HCT116 (cell line): ENCODE measurements at regions not wholly inside any gene's neighbourhood (a gene's known extent, or its start where the extent isn't known, plus 50 kb on each side); places are given as distances from the start of the nearest gene placed in this dataset.

Source experiments
- ATAC-seq: fragments of 200-7000 bp; cut with Tn5 transposase; 2 replicates; pipeline ENCODE4 v1.9.1; 2020; ENCODE audit warnings: mild to moderate bottlenecking, moderate library complexity
- BruUV-seq: library from RNA; stranded (reverse); fragments of 400-500 nt; replicated peaks from 2 replicates; lab custom pipeline; 2021; lab: Mats Ljungman, UMichigan
- CTCF ChIA-PET: fragments of 300-600 bp; sonication (Branson Sonifier 250); formaldehyde crosslinking; loops from one replicate; lab custom pipeline; 2021; ENCODE audit warnings: antibody characterized with exemption; lab: Charles Lee
- POLR2A ChIA-PET: fragments of 300-600, 350-600 bp; sonication (Branson Sonifier 250); formaldehyde crosslinking; loops from one replicate; lab custom pipeline; 2021; ENCODE audit warnings: antibody characterized with exemption; lab: Charles Lee
- RAD21 ChIA-PET, 2 experiments: fragments of 300-600 bp; sonication (Branson Sonifier 250); formaldehyde crosslinking; loops; one replicate each; lab custom pipeline; 2023; ENCODE audit warnings: low total read pairs in 2 of 2; ENCODE audit not compliant: uncharacterized antibody in 2 of 2, unreplicated experiment in 2 of 2, low non-redundant PET in 1 of 2; lab: Charles Lee
- DNase-seq: peaks from one replicate; pipeline ENCODE4 v3.0.0-alpha.2; 2010; ENCODE audit warnings: low read depth, low spot score
- H2AFZ ChIP-seq: fragments of 200-600 bp; shearing (Covaris generic), sonication (generic); 2 replicates; pipeline ENCODE4 v1.6.1; 2017; ENCODE audit warnings: low read depth, mixed run types, mixed read lengths, antibody characterized with exemption, low read length; ENCODE audit not compliant: poor library complexity, severe bottlenecking
- H3K27ac ChIP-seq: 2 replicates; pipeline ENCODE4 v1.5.1; 2012; ENCODE audit warnings: low read depth, low read length
- H3K27me3 ChIP-seq: fragments of 200-600 bp; sonication (generic); 2 replicates; pipeline ENCODE4 v1.6.1; 2016; ENCODE audit warnings: mixed run types, low read length, mixed read lengths; ENCODE audit not compliant: insufficient read depth
- H3K36me3 ChIP-seq, 2 experiments: fragments of 200-500 bp in 1 of 2; fragments of 200-600 bp in 1 of 2; sonication (Bioruptor generic) in 1 of 2; sonication (generic) in 1 of 2; 2 replicates each; pipeline versions ENCODE4 v1.5.1 to v1.6.1; 2014 to 2016; ENCODE audit warnings: low read length in 2 of 2, inconsistent platforms in 1 of 2, mixed read lengths in 1 of 2, mixed run types in 1 of 2; ENCODE audit not compliant: insufficient read depth in 2 of 2, control insufficient read depth in 1 of 2
- H3K4me1 ChIP-seq, 2 experiments: fragments of 200-600 bp in 1 of 2; sonication (generic) in 1 of 2; 2 replicates each; pipeline versions ENCODE4 v1.5.1 to v1.6.1; 2012 to 2017; ENCODE audit warnings: low read length in 2 of 2, inconsistent platforms in 1 of 2, mild to moderate bottlenecking in 1 of 2, mixed read lengths in 1 of 2, mixed run types in 1 of 2, moderate library complexity in 1 of 2; ENCODE audit not compliant: insufficient read depth in 2 of 2, control insufficient read depth in 1 of 2
- H3K4me2 ChIP-seq: fragments of 200-600 bp; sonication (generic); 2 replicates; pipeline ENCODE4 v1.6.1; 2017; ENCODE audit warnings: mixed run types, low read length, mixed read lengths
- H3K4me3 ChIP-seq, 2 experiments: fragments of 200-600 bp in 1 of 2; sonication (generic) in 1 of 2; replicated peaks in 1 of 2; 2 replicates each; pipeline ENCODE4 v1.5.1; 2011 to 2016; ENCODE audit warnings: low read length in 2 of 2, control low read depth in 1 of 2, low read depth in 1 of 2, mild to moderate bottlenecking in 1 of 2, mixed read lengths in 1 of 2, mixed run types in 1 of 2
- H3K79me2 ChIP-seq: fragments of 200-600 bp; sonication (generic); 2 replicates; pipeline ENCODE4 v1.6.1; 2017; ENCODE audit warnings: mild to moderate bottlenecking, mixed run types, low read length, moderate library complexity, mixed read lengths; ENCODE audit not compliant: insufficient read depth
- H3K9ac ChIP-seq: fragments of 200-600 bp; sonication (generic); 2 replicates; pipeline ENCODE4 v1.6.1; 2016; ENCODE audit warnings: low read length, mixed read lengths
- H3K9me2 ChIP-seq: fragments of 200-600 bp; sonication (generic), shearing (Covaris generic); 2 replicates; pipeline ENCODE4 v1.6.1; 2017; ENCODE audit warnings: mixed run types, mild to moderate bottlenecking, moderate library complexity; ENCODE audit not compliant: insufficient read depth
- H3K9me3 ChIP-seq, 2 experiments: fragments of 200-500 bp in 1 of 2; fragments of 200-600 bp in 1 of 2; sonication (Bioruptor generic) in 1 of 2; sonication (generic) in 1 of 2; 2 replicates each; pipeline ENCODE4 v1.6.1; 2014 to 2017; ENCODE audit warnings: low read length in 2 of 2, mixed read lengths in 2 of 2, inconsistent platforms in 1 of 2, low read depth in 1 of 2, mild to moderate bottlenecking in 1 of 2, mixed run types in 1 of 2, moderate library complexity in 1 of 2; ENCODE audit not compliant: control insufficient read depth in 1 of 2, insufficient read depth in 1 of 2
- H4K20me1 ChIP-seq: fragments of 200-600 bp; sonication (generic), shearing (Covaris generic); 2 replicates; pipeline ENCODE4 v1.6.1; 2017; ENCODE audit warnings: mixed run types, mild to moderate bottlenecking, moderate library complexity; ENCODE audit not compliant: insufficient read depth
- ATF3 ChIP-seq: IDR thresholded peaks from 2 replicates; pipeline ENCODE4 v1.6.1; 2012
- CBX3 ChIP-seq: IDR thresholded peaks from 2 replicates; pipeline ENCODE4 v1.6.1; 2012; ENCODE audit warnings: low read depth
- CEBPB ChIP-seq: IDR thresholded peaks from 2 replicates; pipeline ENCODE4 v1.6.1; 2012; ENCODE audit warnings: low read depth
- EGR1 ChIP-seq: IDR thresholded peaks from 2 replicates; pipeline ENCODE4 v1.6.1; 2012; ENCODE audit warnings: low read depth
- EZH2 ChIP-seq: fragments of 200-600 bp; sonication (generic); IDR thresholded peaks from 2 replicates; pipeline ENCODE4 v1.6.1; 2017; ENCODE audit warnings: antibody characterized with exemption, mixed run types
- EZH2phosphoT487 ChIP-seq: fragments of 200-600 bp; IDR thresholded peaks from 2 replicates; pipeline ENCODE4 v1.6.1; 2018; ENCODE audit warnings: antibody characterized with exemption, borderline replicate concordance
- FOSL1 ChIP-seq: IDR thresholded peaks from 2 replicates; pipeline ENCODE4 v1.6.1; 2012; ENCODE audit warnings: low read depth
- JUND ChIP-seq: IDR thresholded peaks from 2 replicates; pipeline ENCODE4 v1.6.1; 2012
- MAX ChIP-seq: IDR thresholded peaks from 2 replicates; pipeline ENCODE4 v1.6.1; 2012
- POLR2A ChIP-seq: IDR thresholded peaks from 2 replicates; pipeline ENCODE4 v1.7.0; 2011; ENCODE audit warnings: borderline replicate concordance; ENCODE audit not compliant: insufficient read depth, insufficient read length; ENCODE audit errors: extremely low read depth
- POLR2AphosphoS5 ChIP-seq: IDR thresholded peaks from 2 replicates; pipeline ENCODE4 v1.6.1; 2011; ENCODE audit warnings: mild to moderate bottlenecking, low read depth, low read length, moderate library complexity
- RAD21 ChIP-seq: IDR thresholded peaks from 2 replicates; pipeline ENCODE4 v1.6.1; 2012; ENCODE audit warnings: low read depth, mild to moderate bottlenecking
- SIN3A ChIP-seq: IDR thresholded peaks from 2 replicates; pipeline ENCODE4 v1.6.1; 2012; ENCODE audit warnings: low read depth
- SP1 ChIP-seq: IDR thresholded peaks from 2 replicates; pipeline ENCODE4 v1.6.1; 2012; ENCODE audit warnings: low read depth
- SRF ChIP-seq: IDR thresholded peaks from 2 replicates; pipeline ENCODE4 v1.6.1; 2012; ENCODE audit warnings: low read depth
- ZBTB33 ChIP-seq: IDR thresholded peaks from 2 replicates; pipeline ENCODE4 v1.6.1; 2011; ENCODE audit warnings: mild to moderate bottlenecking, low read length, moderate library complexity; ENCODE audit not compliant: insufficient replicate concordance; ENCODE audit errors: extremely low read depth
- ZFX ChIP-seq: fragments of 450-650 bp; IDR thresholded peaks from 2 replicates; pipeline ENCODE4 v1.6.1; 2017
- ZNF274 ChIP-seq: fragments of 200-500 bp; sonication (Bioruptor generic); IDR thresholded peaks from 2 replicates; pipeline ENCODE4 v1.6.1; 2014; ENCODE audit warnings: mild to moderate bottlenecking, low read depth, low read length, inconsistent platforms
- intact Hi-C: fragments of 100-400 bp; cut with micrococcal nuclease; formaldehyde crosslinking; loops from 2 replicates; pipeline ENCODE4 v1.10.0; 2022

- Histone ChIP-seq H3K36me3 (no peaks in the 10 kb centered on the region), H3K9me2 (no peaks in the 10 kb centered on the region), H3K4me3 (no peak overlapping the region), H2AFZ (no peak overlapping the region)
- ATAC-seq, result no peak
- TF ChIP-seq EZH2 (no peak), SRF (no peak), SP1 (no peak), FOSL1 (no peak)
- TF ChIP-seq, all 23 proteins: peak for 0
- Histone ChIP-seq H3K79me2 (no peaks in the 10 kb centered on the region), H3K27me3 (no peaks in the 10 kb centered on the region), H4K20me1 (no peaks in the 10 kb centered on the region), H3K4me1 (no peaks in the 10 kb centered on the region), H3K9ac (no peak overlapping the region), H3K9me3 (peaks cover 13 to 15% of the 10 kb centered on the region in 2 experiments; a peak in 2 of 4 replicates), H3K4me2 (no peak overlapping the region), H3K27ac (no peak overlapping the region)
- ChIA-PET CTCF (no interaction called here), RAD21 (no interaction called here), POLR2A (no interaction called here)
- no peak for DNase-seq
- BruUV-seq, result no TSS peak
- intact Hi-C loops, result no loop called here
Observed at GRCh38 chr13:56314765-56315164, 826.0 kb upstream of the PRR20A start.

- no TSS peak for BruUV-seq
- ChIA-PET RAD21 (no interaction called here), CTCF (no interaction called here), POLR2A (no interaction called here)
- Histone ChIP-seq H3K9ac (no peak overlapping the region), H3K4me3 (no peak overlapping the region), H3K79me2 (no peaks in the 10 kb centered on the region), H3K9me3 (peaks cover 8 to 20% of the 10 kb centered on the region in 2 experiments; a peak in 2 of 4 replicates), H3K4me2 (no peak overlapping the region), H3K9me2 (no peaks in the 10 kb centered on the region), H4K20me1 (no peaks in the 10 kb centered on the region), H3K36me3 (no peaks in the 10 kb centered on the region; a peak in 1 of 4 replicates), H2AFZ (no peak overlapping the region), H3K27me3 (no peaks in the 10 kb centered on the region), H3K27ac (no peak overlapping the region), H3K4me1 (no peaks in the 10 kb centered on the region)
- intact Hi-C loops, result no loop called here
- ATAC-seq (no peak), DNase-seq (no peak)
- TF ChIP-seq EGR1, result no peak
- no peak for TF ChIP-seq JUND
- TF ChIP-seq ZFX, result no peak
- TF ChIP-seq RAD21, result no peak
- no peak for TF ChIP-seq SRF
- no peak for TF ChIP-seq MAX
- TF ChIP-seq ZNF274, result no peak
- TF ChIP-seq ATF3, result no peak
- TF ChIP-seq EZH2, result no peak
- no peak for TF ChIP-seq CEBPB
- no peak for TF ChIP-seq ZBTB33
- no peak for TF ChIP-seq SIN3A
- no peak for TF ChIP-seq CBX3
- TF ChIP-seq POLR2AphosphoS5, result no peak
- TF ChIP-seq POLR2A, result no peak
- no peak for TF ChIP-seq EZH2phosphoT487
Observed at GRCh38 chr13:56317841-56318240, 822.9 kb upstream of the PRR20A start.
